ENCODE measurements at regions not wholly inside any gene's neighbourhood (a gene's known extent, or its start where the extent isn't known, plus 50 kb on each side); places are given as distances from the start of the nearest gene placed in this dataset.

DNA sequence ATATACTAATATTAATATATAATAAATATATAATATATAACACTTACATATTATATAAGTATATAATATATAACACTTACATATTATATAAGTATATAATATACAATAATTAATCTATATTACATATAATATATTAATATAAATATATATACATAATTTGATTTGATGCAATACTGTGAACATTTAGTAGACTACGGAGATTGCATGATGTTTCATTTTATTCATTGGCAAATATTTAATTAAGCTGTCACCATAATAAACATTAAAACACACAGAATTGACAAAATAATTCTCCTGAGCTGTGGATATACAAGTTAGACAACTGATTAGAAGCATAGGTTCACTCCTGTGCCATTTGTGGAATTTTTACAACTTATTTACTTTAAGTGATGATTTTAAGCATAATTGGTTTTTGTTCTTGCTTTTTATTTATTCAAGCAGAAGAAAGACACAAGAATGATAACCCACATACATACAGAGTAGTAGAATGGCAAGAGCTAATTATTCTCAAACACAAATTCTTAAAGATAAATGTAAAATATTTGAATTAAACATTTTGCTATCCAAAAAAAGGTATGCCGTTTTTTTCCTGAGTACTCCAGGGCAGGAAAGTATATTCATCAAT lies 65.8 kb upstream of the TOP3B start:
- no peak overlapping the region for H3K4me2 ChIP-seq (ENCODE audit: low read length)
- ChIA-PET POLR2A (no interaction called here), CTCF (interaction anchor here (1.7 kb wide), 1 partner anchor 12 kb away, joined by 7 read pairs; no protein-coding TSS in a partner anchor), RAD21 (ENCODE audit: low non-redundant PET in 1 of 2, low total read pairs in 2 of 2, uncharacterized antibody in 2 of 2, unreplicated experiment in 2 of 2) (no interaction called here)
- H3K27ac ChIP-seq (ENCODE audit: low read depth, low read length), result no peak overlapping the region
- intact Hi-C loops (cut with micrococcal nuclease), result no loop called here
- no peaks in the 10 kb centered on the region for H4K20me1 ChIP-seq (ENCODE audit: insufficient read depth)
- ATAC-seq, result no peak
- no peaks in the 10 kb centered on the region for H3K9me2 ChIP-seq (ENCODE audit: insufficient read depth)
- H3K4me1 ChIP-seq (ENCODE audit: control insufficient read depth in 1 of 2, insufficient read depth in 2 of 2, low read length in 2 of 2), result no peaks in the 10 kb centered on the region
- TF ChIP-seq ZNF274 (IDR thresholded peaks at IDR 0.05; ENCODE audit: low read depth, low read length), result no peak
- no peak overlapping the region for H3K4me3 ChIP-seq (replicated peaks in 1 of 2; ENCODE audit: low read depth in 1 of 2, low read length in 2 of 2)
- H3K9ac ChIP-seq (ENCODE audit: low read length), result no peak overlapping the region
- 0 out of 2 replicates have a peak, but pooled peaks cover 4% of the 10 kb centered on the region for H3K27me3 ChIP-seq (ENCODE audit: insufficient read depth, low read length)
- no TSS peak for BruUV-seq (replicated peaks)
- no peaks in the 10 kb centered on the region for H3K9me3 ChIP-seq (ENCODE audit: control insufficient read depth in 1 of 2, insufficient read depth in 1 of 2, low read depth in 1 of 2, low read length in 2 of 2)
- H3K79me2 ChIP-seq (ENCODE audit: insufficient read depth, low read length), result no peaks in the 10 kb centered on the region
- H2AFZ ChIP-seq (ENCODE audit: low read depth, low read length, poor library complexity, severe bottlenecking), result no peak overlapping the region
- H3K36me3 ChIP-seq (ENCODE audit: control insufficient read depth in 1 of 2, insufficient read depth in 2 of 2, low read length in 2 of 2), result no peaks in the 10 kb centered on the region
- DNase-seq (ENCODE audit: low read depth, low spot score), result no peak

DNA sequence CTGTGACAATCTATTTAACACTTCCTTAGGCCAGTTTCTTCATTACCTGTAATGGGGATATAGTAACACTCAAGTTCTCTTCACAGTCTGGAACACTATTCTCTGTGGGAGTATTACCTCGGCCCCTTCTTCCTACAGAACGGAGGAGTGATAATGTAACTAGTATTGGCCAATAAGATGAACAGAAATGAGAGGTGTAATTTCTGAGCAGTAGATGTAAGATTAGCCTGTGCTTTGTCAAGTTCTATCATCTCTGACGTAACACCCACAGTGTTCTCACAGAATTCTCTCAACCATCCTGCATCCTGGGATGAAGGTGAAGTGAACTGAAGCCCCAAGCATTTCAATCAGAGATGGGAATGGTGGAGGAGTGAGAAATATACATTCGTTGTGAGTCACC lies 65.2 kb upstream of the TOP3B start:
- H3K4me2 ChIP-seq (ENCODE audit: low read length), result no peak overlapping the region
- intact Hi-C loops (cut with micrococcal nuclease), result no loop called here
- no peak for TF ChIP-seq ZNF274 (IDR thresholded peaks at IDR 0.05; ENCODE audit: low read depth, low read length)
- TF ChIP-seq CEBPB (IDR thresholded peaks at IDR 0.05; ENCODE audit: low read depth), result no peak
- TF ChIP-seq, protein P1, sequence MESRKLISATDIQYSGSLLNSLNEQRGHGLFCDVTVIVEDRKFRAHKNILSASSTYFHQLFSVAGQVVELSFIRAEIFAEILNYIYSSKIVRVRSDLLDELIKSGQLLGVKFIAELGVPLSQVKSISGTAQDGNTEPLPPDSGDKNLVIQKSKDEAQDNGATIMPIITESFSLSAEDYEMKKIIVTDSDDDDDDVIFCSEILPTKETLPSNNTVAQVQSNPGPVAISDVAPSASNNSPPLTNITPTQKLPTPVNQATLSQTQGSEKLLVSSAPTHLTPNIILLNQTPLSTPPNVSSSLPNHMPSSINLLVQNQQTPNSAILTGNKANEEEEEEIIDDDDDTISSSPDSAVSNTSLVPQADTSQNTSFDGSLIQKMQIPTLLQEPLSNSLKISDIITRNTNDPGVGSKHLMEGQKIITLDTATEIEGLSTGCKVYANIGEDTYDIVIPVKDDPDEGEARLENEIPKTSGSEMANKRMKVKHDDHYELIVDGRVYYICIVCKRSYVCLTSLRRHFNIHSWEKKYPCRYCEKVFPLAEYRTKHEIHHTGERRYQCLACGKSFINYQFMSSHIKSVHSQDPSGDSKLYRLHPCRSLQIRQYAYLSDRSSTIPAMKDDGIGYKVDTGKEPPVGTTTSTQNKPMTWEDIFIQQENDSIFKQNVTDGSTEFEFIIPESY (IDR thresholded peaks at IDR 0.05; ENCODE audit: extremely low read depth, insufficient replicate concordance, low read length), result no peak
- TF ChIP-seq SIN3A (IDR thresholded peaks at IDR 0.05; ENCODE audit: low read depth), result no peak
- no peak for TF ChIP-seq POLR2A (IDR thresholded peaks at IDR 0.05; ENCODE audit: borderline replicate concordance, extremely low read depth, insufficient read depth, insufficient read length)
- no peak for TF ChIP-seq RAD21 (IDR thresholded peaks at IDR 0.05; ENCODE audit: low read depth)
- H3K79me2 ChIP-seq (ENCODE audit: insufficient read depth, low read length), result no peaks in the 10 kb centered on the region
- no peaks in the 10 kb centered on the region for H3K9me3 ChIP-seq (ENCODE audit: control insufficient read depth in 1 of 2, insufficient read depth in 1 of 2, low read depth in 1 of 2, low read length in 2 of 2)
- H3K4me1 ChIP-seq (ENCODE audit: control insufficient read depth in 1 of 2, insufficient read depth in 2 of 2, low read length in 2 of 2), result no peaks in the 10 kb centered on the region
- ChIA-PET RAD21 (ENCODE audit: low non-redundant PET in 1 of 2, low total read pairs in 2 of 2, uncharacterized antibody in 2 of 2, unreplicated experiment in 2 of 2) (no interaction called here), POLR2A (no interaction called here), CTCF (no interaction called here)
- H3K9ac ChIP-seq (ENCODE audit: low read length), result no peak overlapping the region
- H3K4me3 ChIP-seq (replicated peaks in 1 of 2; ENCODE audit: low read depth in 1 of 2, low read length in 2 of 2), result no peak overlapping the region
- no peaks in the 10 kb centered on the region for H3K9me2 ChIP-seq (ENCODE audit: insufficient read depth)
- no TSS peak for BruUV-seq (replicated peaks)
- no peak overlapping the region for H2AFZ ChIP-seq (ENCODE audit: low read depth, low read length, poor library complexity, severe bottlenecking)
- ATAC-seq, result no peak
- H3K36me3 ChIP-seq (ENCODE audit: control insufficient read depth in 1 of 2, insufficient read depth in 2 of 2, low read length in 2 of 2), result no peaks in the 10 kb centered on the region
- H3K27ac ChIP-seq (ENCODE audit: low read depth, low read length), result no peak overlapping the region
- DNase-seq (ENCODE audit: low read depth, low spot score), result no peak
- H4K20me1 ChIP-seq (ENCODE audit: insufficient read depth), result no peaks in the 10 kb centered on the region
- H3K27me3 ChIP-seq (ENCODE audit: insufficient read depth, low read length), result 0 out of 2 replicates have a peak, but pooled peaks cover 4% of the 10 kb centered on the region
